D341Med (cell line): ENCODE measurements at regions not wholly inside any gene's neighbourhood (a gene's known extent, or its start where the extent isn't known, plus 50 kb on each side); places are given as distances from the start of the nearest gene placed in this dataset.

ENCODE experiments used
- DNase-seq: peaks from one replicate; pipeline ENCODE4 v3.0.0; 2012; ENCODE audit warnings: low spot score

GRCh38 chr12:34526946-34527345 is 504.6 kb downstream of the ALG10 start:
- no peak for DNase-seq

GRCh38 chr12:34547276-34547675 is 525.0 kb downstream of the ALG10 start:
- no peak for DNase-seq

GRCh38 chr12:34591966-34592365 is 569.7 kb downstream of the ALG10 start:
- DNase-seq = no peak

GRCh38 chr12:34595749-34596733 is 573.7 kb downstream of the ALG10 start:
- peak; percentile 3 for DNase-seq

GRCh38 chr12:34597548-34598351 is 575.5 kb downstream of the ALG10 start:
- peak; percentile 4 for DNase-seq

- no peak for DNase-seq
These were observed 576.1 kb downstream of the ALG10 start for GRCh38 chr12:34598352-34598827.

- DNase-seq = peak; percentile 3
These were observed 576.7 kb downstream of the ALG10 start for GRCh38 chr12:34598851-34599529.

GRCh38 chr12:34599530-34600513 is 577.5 kb downstream of the ALG10 start:
- peak; percentile 3 for DNase-seq

- DNase-seq = peak; percentile 4
These were observed 578.5 kb downstream of the ALG10 start for GRCh38 chr12:34600592-34601462.

GRCh38 chr12:34601689-34602088 is 579.4 kb downstream of the ALG10 start:
- DNase-seq = no peak

GRCh38 chr12:34602213-34602940 is 580.1 kb downstream of the ALG10 start:
- DNase-seq = peak; percentile 5

- peak; percentile 10 for DNase-seq
These were observed 581.2 kb downstream of the ALG10 start for GRCh38 chr12:34603382-34604035.

- DNase-seq = peak; percentile 9
These were observed 581.9 kb downstream of the ALG10 start for GRCh38 chr12:34604227-34604626.

GRCh38 chr12:34604631-34605509 is 582.6 kb downstream of the ALG10 start:
- no peak for DNase-seq

- peak; percentile 3 for DNase-seq
These were observed 583.2 kb downstream of the ALG10 start for GRCh38 chr12:34605510-34605887.

- DNase-seq = no peak
These were observed 583.9 kb downstream of the ALG10 start for GRCh38 chr12:34605955-34606748.
